ENCODE measurements at regions not wholly inside any gene's neighbourhood (a gene's known extent, or its start where the extent isn't known, plus 50 kb on each side); places are given as distances from the start of the nearest gene placed in this dataset.

GRCh38 chr2:204220896-204221295, 284.3 kb downstream of the ICOS start:
- Histone ChIP-seq H3K4me3 (no peak overlapping the region), H3K36me3 (no peaks in the 10 kb centered on the region), H3K27me3 (peaks cover 0 to 4% (median 0%) of the 10 kb centered on the region in 4 donors), H3K27ac (no peak overlapping the region), H3K4me1 (no peaks in the 10 kb centered on the region), H3K9me3 (no peaks in the 10 kb centered on the region)
- DNase-seq = no peak
- 60 to 73% methylated on average over 3 of the region's 3 CpGs for WGBS, 2 donors
- no peak for TF ChIP-seq POLR2A (IDR thresholded peaks at IDR 0.05)
- intact Hi-C loops (cut with DNase I) = no loop called here

- intact Hi-C loops (cut with DNase I) = no loop called here
- 71 to 85% methylated on average over 2 to 5 of the region's 6 CpGs for WGBS, 2 donors
- peaks cover 0 to 4% (median 0%) of the 10 kb centered on the region in 4 donors for H3K27me3 ChIP-seq
- H3K4me1 ChIP-seq = peaks cover 0 to 5% (median 0%) of the 10 kb centered on the region in 3 donors
- H3K9me3 ChIP-seq = no peaks in the 10 kb centered on the region
- no peaks in the 10 kb centered on the region for H3K36me3 ChIP-seq
- no peak overlapping the region for H3K27ac ChIP-seq
- TF ChIP-seq, protein P1, sequence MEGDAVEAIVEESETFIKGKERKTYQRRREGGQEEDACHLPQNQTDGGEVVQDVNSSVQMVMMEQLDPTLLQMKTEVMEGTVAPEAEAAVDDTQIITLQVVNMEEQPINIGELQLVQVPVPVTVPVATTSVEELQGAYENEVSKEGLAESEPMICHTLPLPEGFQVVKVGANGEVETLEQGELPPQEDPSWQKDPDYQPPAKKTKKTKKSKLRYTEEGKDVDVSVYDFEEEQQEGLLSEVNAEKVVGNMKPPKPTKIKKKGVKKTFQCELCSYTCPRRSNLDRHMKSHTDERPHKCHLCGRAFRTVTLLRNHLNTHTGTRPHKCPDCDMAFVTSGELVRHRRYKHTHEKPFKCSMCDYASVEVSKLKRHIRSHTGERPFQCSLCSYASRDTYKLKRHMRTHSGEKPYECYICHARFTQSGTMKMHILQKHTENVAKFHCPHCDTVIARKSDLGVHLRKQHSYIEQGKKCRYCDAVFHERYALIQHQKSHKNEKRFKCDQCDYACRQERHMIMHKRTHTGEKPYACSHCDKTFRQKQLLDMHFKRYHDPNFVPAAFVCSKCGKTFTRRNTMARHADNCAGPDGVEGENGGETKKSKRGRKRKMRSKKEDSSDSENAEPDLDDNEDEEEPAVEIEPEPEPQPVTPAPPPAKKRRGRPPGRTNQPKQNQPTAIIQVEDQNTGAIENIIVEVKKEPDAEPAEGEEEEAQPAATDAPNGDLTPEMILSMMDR (IDR thresholded peaks at IDR 0.05) = no peak
- TF ChIP-seq POLR2A (IDR thresholded peaks at IDR 0.05) = no peak
- DNase-seq = no peak
- H3K4me3 ChIP-seq = no peak overlapping the region
These were observed 286.5 kb downstream of the ICOS start for GRCh38 chr2:204223046-204223445.

- DNase-seq = no peak
- intact Hi-C loops (cut with DNase I) = no loop called here
- WGBS, 2 donors = no CpG with 5 or more reads among the region's 9 CpGs
- Histone ChIP-seq H3K27ac (no peak overlapping the region), H3K27me3 (peaks cover 0 to 4% (median 0%) of the 10 kb centered on the region in 4 donors), H3K36me3 (no peaks in the 10 kb centered on the region), H3K4me1 (peaks cover 0 to 5% (median 0%) of the 10 kb centered on the region in 3 donors), H3K4me3 (no peak overlapping the region), H3K9me3 (no peaks in the 10 kb centered on the region)
- TF ChIP-seq POLR2A (IDR thresholded peaks at IDR 0.05) = no peak
- TF ChIP-seq, protein P1 (IDR thresholded peaks at IDR 0.05) = no peak
These were observed 287.0 kb downstream of the ICOS start for GRCh38 chr2:204223544-204223943.

DNA sequence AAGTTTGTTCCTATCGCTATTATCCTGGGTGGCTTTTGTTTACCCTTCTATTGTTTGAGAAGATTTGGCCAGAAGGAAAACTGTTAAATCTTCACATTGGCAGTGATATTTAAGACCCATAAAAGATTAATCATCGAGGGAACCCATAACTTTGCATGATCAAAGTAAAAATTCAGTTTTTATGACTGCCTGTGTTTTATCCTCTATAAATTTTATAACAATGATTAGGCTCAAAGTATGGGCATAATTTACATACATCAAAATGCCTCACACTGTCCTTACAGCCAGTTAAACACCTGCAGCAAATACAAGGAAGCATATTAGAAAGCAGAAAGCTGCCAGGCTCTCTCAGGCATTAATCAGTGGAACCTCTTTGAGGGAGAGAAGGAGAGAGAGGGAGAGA, 289.1 kb downstream of the ICOS start:
- Histone ChIP-seq H3K4me1 (peaks cover 0 to 5% (median 0%) of the 10 kb centered on the region in 3 donors), H3K27ac (no peak overlapping the region), H3K36me3 (no peaks in the 10 kb centered on the region), H3K9me3 (no peaks in the 10 kb centered on the region), H3K4me3 (no peak overlapping the region), H3K27me3 (peaks cover 0 to 4% (median 0%) of the 10 kb centered on the region in 4 donors)
- intact Hi-C loops (cut with DNase I) = no loop called here
- no peak for DNase-seq
- 33 to 45% methylated on average over 2 of the region's 2 CpGs for WGBS, 2 donors
- no peak for TF ChIP-seq POLR2A (IDR thresholded peaks at IDR 0.05)
- TF ChIP-seq, protein P1 (IDR thresholded peaks at IDR 0.05) = no peak

- Histone ChIP-seq H3K36me3 (no peaks in the 10 kb centered on the region), H3K4me3 (no peak overlapping the region), H3K9me3 (no peaks in the 10 kb centered on the region), H3K27ac (no peak overlapping the region), H3K4me1 (peaks cover 0 to 5% (median 0%) of the 10 kb centered on the region in 3 donors), H3K27me3 (peaks cover 0 to 4% (median 0%) of the 10 kb centered on the region in 4 donors)
- 35 to 47% methylated on average over 9 of the region's 9 CpGs for WGBS, 2 donors
- TF ChIP-seq, protein P1 (IDR thresholded peaks at IDR 0.05) = no peak
- TF ChIP-seq POLR2A (IDR thresholded peaks at IDR 0.05) = no peak
- no peak for DNase-seq
- intact Hi-C loops (cut with DNase I) = no loop called here
These were observed 289.8 kb downstream of the ICOS start for GRCh38 chr2:204226305-204226880.
